Dedifferentiated amniotic fluid mesenchymal stem cell (primary cell): ENCODE measurements at regions not wholly inside any gene's neighbourhood (a gene's known extent, or its start where the extent isn't known, plus 50 kb on each side); places are given as distances from the start of the nearest gene placed in this dataset.
"Not testable (repeated sequence)": the region's sequence is repeated elsewhere in the genome, so short reads cannot be mapped to it uniquely, and the experiment has no call there.

Experiments
- DNase-seq: peaks from one replicate; pipeline ENCODE4 v3.0.0-alpha.2; 2016; ENCODE audit errors: extremely low spot score

DNA sequence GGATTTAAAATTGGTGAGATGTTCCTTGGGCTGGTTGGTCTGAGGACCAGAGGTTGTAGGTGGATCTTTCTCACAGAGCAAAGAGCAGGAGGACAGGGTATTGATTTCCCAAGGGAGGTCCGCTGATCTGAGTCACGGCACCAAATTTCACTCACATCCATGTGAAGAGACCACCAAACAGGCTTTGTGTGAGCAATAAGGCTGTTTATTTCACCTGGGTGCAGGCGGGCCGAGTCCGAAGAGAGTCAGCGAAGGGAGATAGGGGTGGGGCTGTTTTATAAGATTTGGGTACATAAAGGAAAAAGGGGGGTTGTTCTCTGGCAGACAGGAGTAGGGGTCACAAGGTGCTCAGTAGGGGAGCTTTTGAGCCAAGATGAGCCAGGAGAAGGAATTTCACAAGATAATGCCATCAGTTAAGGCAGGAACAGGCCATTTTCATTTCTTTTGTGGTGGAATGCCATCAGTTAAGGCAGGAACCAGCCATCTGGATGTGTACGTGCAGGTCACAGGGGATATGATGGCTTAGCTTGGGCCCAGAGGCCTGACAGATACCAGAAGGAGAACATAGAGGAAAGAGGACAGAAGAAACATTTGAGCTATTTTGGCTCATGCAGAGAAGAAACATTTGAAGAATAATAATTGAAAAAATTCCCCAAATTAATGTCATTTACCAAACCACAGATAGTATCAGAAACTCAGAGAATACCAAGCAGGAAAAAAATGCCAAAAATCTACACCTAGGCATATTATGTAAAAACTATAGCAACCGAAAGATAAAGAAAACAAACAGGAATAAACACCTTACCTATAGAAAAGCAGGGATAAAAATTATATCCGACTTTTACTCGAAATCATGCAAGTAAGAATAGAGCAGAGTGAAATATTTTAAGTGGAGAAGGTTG lies 585.2 kb upstream of the MDGA2 start:
- not testable (repeated sequence) for DNase-seq

DNA sequence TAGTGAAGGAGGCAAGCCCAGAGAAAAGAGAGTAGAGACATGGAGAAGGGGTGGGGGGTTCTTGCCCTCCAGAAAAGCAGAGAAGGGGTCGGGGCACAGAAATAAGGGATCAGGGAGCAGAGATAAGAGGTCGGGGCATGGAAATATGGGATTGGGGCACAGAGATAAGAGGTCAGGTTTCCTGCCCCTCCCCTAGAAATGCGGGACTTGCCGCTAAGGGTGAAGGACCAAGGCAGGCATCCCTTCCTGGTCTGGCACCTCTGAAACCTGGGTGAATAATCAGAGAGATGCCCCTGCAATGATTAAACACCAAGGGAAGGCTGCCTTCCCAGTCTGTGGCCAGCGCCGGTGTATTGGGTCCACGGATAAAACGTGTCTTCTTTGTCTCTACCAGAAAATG lies 584.5 kb upstream of the MDGA2 start:
- not testable (repeated sequence) for DNase-seq

DNA sequence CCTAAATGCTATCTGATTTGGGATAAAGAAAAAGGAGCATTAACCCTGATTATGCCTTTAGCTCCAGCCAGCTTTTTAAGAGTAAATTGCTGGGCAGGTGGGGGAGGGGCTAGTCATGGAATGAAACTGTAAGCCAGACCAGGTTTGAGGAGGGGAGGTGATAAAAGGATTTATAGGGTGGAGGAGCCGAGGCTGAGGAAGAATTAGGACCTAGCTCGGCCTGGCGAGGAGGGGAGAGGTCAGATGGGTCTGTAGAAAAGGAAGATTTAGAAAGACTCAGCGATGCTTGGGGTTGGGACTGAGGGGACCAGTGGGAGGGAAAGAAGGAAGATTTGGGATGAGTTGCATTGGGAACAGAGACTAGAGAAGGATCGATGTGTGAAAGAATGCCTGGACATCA lies 583.8 kb upstream of the MDGA2 start:
- DNase-seq = not testable (repeated sequence)

DNA sequence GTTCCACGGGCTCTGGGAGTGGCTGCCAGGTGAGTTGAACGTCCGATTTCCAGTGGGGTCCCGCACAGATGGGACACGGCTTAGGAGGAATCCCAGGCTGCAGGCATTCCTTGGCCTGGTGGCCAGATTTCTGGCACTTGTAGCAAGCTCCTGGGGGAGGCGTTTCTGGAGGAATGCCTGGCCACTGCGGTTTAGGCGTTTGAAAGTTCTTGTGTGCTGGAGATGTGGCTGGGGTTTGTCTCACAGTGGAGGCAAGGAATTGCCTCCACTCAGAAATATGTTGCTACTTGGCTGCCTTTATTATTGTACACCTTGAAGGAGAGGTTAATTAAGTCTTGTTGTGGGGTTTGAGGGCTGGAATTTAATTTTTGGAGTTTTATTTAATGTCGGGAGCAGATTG lies 583.3 kb upstream of the MDGA2 start:
- DNase-seq = not testable (repeated sequence)

DNA sequence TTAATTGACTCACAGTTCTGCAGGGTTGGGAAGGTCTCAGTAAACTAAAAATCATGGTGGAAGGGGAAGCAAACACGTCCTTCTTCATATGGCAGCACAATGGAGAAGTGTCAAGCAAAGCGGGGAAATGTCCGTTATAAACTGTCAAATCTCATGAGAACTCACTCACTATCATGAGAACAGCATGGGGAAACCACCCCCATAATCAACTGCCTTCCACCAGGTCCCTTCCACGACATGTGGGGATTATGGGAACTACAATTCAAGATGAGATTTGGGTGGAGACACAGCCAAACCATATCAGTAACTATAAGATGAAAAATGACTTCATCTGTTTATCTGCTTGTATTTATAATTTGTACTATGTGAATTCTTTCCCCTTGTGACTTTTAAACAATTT lies 577.6 kb upstream of the MDGA2 start:
- DNase-seq = no peak

DNA sequence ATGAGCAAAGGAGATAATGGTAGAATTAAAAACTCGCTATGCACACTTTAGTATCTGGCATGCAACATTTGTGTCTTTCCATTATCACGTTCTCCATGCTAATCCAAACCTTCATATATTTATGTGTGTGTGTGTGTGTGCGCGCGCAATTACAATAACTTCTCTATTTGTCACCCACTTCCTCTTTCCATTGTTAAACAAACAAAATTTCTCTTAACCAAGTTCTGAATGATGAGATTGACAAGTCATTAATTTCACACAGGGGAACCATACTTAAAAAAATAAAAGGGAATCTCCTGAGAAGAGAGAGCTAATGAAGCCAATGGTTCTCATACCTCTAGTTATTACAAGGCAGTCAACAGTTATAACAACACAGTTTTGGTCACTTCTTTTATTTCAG lies 575.9 kb upstream of the MDGA2 start:
- no peak for DNase-seq

DNA sequence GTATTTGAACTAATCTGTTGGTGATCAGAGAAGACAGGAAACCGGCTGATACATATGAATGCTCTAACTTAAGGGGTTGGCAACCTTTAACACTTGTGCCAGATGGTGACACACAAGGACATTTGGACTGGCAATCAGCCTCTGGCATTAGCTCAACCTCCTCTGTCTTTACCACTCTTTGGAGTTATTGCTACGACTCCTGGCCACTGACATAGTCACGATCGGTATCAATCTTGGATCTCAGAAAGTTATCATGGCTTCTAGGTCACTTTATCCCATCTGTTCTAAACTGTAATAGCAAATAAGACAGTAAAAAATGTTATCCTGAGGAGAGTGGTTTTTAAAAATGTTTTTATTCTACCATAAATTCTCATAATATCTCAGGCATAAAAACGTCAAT lies 575.2 kb upstream of the MDGA2 start:
- no peak for DNase-seq

DNA sequence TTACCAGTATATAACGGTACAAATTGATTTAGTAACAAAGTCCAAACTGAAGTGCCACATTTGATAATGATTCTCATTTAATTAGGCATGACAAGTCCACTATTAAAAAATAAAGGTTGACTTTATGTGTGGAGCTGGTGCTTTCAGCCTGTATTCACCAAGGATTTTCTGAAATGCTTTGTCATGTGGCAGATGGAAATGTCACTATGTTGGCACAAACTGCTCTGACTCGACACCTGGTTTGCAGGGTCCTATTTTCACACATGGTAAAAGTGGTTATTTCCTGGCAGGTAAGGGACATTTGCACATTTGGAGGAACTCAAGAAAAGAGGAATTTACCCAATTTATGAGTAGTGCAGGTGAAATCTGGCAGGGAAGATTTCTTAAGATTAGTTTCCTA lies 572.6 kb upstream of the MDGA2 start:
- no peak for DNase-seq

DNA sequence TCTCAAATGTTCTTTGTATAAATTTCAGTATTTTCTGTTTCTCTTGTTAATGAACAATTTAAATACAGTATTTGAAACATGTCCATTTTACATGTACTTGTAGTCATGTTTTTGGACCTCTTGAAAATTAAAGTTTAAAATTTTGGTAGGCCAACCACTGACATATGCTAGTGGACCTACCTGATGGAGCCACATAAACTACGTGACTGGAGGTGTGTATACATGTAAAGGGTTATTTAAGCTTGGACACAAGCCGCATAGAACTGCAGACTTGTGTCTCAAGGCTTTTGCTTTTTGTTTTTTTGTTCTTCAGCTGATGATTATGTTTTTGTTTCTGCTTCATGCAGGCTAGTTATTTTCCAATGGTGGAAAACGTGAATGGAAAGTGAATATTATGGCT lies 568.5 kb upstream of the MDGA2 start:
- DNase-seq = no peak

DNA sequence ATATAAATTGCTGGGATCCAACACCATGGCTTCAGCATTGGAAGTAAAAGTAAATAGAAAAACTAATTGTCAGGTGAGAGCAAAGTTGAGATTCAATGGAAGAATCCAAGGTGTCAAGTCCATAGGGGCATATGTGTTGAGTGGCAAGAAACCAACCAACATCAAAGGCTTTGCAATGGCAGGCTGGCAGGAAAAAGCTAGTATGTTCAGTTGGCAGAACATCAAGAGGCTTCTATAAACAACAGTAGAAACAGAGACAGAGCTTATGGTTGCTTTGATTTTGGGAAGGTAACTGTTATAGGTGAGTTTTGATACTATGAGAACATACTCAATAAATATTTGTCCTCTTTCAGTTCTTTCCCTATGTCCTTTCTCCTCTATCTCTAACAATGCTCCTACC lies 553.7 kb upstream of the MDGA2 start:
- DNase-seq = no peak

DNA sequence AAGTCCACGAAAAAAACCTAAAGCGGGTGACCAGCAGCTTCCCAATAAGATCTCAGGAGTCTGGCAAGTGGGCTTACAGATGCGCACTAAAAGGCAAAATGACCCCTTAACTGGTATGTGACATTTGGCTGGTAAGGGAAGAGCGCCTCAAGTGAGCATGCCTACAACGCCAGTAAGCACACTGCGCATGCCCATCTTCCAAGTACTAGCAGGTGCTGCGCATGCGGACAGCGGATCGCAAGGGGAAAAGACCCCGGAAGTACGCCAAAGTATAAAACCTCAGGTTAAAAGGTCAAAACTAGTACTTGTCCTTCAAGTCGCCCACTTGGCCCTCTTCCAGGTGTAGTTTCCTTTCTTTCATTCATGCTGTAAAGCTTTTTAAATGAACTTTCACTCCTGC lies 518.5 kb upstream of the MDGA2 start:
- no peak for DNase-seq

DNA sequence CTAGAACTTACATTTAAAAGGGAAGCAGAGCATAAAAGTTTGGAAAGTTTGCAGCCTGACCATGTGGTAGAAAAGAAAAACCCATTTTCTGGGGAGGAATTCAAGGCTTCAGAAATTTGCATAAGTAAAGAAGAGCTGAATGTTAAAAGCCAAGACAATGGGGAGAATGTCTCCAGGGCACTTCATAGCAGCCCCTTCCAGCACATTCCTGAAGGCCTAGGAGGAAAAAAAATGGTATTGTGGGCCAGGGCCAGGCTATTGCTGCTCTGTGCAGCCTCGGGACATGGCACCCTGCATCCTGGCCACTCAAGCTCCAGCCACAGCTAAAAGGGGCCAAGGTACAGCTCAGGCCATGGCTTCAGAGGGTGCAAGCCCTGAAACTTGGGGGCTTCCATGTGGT lies 474.2 kb upstream of the MDGA2 start:
- not testable (repeated sequence) for DNase-seq

DNA sequence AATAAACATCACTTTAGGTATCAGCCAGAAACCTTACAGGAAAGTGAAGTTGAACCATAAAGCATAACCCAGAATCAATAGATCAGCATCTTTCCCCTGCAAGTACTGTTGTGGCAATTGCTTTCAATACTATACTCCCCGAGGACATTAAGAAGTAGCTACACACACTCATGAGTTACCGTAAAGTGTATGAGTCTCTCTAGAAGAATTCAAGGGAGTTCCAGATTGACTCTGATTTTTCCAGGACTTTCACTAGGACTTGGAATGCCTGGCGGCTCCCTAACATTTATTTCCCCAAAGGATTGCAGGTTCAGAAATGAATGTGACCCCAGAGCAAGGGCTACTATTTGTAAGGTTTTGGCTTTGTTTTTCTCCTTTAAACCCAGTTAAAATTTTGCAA lies 465.4 kb upstream of the MDGA2 start:
- no peak for DNase-seq

DNA sequence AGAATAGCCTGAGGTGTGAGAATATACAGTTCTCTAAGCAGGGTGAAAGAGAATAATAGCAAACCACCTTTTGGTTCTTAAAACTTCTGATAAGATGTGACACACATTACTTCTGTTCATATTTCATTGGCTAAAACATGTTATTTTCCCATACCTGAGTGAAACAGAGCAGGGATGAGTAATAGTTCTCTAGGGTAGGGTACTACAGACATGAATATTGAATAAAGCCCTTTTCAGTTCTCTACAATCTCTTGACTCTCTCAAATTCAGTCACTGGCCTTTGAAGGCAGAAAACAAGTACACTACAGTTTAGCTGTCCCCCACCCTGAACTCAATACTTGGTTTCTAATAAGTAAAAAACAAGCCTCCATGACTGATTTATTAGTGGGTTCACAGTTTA lies 454.1 kb upstream of the MDGA2 start:
- DNase-seq = no peak

DNA sequence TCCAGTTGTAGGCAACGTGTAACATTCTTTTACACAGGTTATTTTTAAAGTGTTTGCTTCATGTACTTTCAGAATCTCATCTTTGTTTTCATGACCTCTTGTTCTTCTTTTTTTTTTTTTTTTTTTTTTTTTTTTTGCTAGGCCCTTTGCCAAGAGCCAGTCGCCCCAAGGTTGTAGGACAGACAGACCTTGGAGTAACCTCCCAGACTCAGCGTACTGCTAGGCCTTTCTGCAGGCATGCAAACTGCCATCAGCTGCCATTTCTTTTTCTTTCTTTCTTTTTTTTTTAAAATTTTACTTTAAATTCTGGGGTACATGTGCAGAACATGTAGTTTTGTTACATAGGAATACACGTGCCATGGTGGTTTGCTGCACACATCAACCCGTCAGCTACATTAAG lies 452.3 kb upstream of the MDGA2 start:
- DNase-seq = no peak

DNA sequence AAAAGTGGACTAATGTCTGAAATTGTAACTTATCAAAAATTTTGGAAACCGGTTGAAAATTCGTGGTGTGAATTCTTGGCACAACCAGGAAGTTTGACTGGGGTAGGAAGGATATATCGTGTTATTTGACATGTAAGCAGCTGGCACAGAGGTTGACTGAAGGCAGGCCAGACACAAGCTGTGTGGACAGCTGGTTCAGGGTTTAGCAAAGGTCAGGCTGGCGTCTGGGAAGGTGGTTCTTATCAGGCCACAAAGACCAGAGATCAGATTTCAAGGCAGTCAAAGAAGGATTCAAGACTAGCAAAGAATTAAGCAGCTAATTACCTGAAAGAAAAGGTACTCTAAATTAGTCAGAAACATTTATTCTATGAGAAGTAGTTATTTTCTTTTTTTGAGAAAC lies 450.2 kb upstream of the MDGA2 start:
- DNase-seq = no peak

DNA sequence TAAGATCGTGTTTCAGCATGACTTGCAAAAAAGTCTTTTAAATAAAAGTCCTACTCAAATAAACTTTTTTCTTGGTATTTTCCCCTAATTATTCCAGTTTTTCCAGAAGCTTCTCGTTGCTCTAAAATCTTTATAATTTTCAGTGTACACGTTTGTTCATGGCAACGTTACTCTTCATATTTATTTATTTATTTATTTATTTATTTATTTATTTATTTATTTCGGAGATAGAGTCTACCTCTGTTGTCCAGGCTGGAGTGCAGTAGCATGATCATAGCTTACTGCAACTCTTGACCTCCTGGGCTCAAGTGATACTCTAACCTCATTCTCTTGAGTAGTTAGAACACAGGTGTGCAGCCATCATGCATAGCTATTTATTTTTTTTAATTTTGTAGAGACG lies 438.3 kb upstream of the MDGA2 start:
- no peak for DNase-seq

DNA sequence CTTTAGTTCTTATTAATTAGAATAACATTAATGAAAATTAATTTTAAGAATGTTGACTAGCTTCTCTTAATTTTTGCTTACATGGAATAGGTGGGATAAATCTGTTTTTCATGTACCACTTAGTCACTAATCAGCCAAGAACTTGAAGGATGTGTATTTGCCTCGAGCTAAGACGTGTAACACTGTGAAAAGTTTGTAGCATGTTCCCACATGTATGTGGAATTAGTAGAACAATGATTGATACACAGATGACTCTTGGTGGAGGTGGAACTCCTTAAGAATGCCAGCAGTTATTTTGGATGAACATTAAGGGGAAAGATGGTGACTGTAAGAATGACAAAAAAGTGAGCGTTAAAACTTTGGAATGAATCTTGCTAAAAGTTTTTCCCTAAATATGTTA lies 435.7 kb upstream of the MDGA2 start:
- DNase-seq = no peak

DNA sequence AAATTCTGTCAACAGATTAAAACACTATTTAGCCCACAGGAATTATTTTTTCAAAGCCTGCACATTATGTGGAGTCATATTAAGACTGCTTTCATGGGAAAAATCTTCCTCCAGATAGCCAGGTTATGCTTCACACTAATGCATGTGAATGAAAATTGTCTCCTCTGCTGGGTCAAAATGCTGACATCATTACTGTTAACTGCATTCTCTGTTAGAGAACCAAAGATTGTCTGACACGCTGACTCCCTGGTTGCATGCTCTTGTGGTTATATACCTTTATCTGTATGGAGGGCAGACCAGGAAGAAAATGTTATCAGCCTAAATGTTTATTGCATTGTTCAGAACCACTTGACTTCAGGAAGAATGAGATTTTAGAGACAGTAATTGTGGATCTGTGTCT lies 432.2 kb upstream of the MDGA2 start:
- no peak for DNase-seq

DNA sequence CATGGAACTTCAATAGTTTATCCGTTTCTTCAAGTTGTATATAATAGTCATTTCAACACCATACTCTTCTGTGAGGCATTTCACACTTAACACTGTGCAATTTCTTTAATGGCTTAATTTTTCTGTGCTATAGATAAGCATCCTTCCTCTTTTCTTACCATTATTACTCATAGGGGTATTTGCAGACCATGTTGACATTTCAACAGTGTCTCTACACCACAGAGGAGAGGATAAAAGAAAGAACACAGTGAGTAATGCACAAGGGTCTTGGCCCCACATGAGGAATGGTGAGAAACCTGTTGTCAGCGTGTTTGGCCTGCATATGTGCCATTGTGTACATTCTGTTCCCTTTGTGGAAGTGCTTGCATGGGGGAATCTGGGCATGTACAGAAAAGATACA lies 421.5 kb upstream of the MDGA2 start:
- DNase-seq = no peak

DNA sequence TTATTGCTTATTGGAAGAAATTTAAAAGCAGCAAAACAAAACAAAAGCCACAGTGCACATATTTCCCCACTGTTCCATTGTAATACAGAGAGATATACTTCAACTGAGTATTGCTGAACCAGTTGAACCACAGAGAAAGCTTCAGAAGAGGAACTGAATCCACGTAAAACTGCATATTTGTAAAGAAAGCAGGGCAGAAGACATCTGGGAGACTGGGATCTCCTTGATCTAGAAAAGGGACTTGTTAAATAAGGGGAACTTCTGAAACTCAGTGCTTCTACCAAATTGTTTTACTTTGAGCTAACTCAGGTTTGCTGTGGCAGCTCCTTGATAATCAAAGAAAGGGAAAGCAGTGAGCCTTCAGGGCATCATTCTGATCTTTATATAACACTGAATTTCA lies 411.1 kb upstream of the MDGA2 start:
- DNase-seq = no peak

DNA sequence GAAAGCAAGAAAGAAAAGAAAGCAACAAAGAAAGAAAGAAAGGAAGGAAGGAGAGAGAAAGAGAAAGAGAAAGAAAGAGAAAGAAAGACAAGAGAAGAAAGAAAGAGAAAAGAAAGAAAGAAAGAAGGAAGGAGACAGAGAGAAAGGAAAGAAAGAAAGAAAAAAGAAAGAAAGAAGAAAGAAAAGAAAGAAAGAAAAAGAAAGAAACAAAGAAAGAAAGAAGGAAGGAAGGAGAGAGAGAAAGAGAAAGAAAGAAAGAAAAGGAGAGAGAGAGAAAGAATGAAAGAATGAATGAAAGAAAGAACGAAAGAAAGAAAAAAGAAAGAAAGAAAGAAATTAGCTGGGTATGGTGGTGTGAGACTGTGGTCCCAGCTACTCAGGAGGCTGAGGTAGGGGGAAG lies 400.1 kb upstream of the MDGA2 start:
- no peak for DNase-seq

DNA sequence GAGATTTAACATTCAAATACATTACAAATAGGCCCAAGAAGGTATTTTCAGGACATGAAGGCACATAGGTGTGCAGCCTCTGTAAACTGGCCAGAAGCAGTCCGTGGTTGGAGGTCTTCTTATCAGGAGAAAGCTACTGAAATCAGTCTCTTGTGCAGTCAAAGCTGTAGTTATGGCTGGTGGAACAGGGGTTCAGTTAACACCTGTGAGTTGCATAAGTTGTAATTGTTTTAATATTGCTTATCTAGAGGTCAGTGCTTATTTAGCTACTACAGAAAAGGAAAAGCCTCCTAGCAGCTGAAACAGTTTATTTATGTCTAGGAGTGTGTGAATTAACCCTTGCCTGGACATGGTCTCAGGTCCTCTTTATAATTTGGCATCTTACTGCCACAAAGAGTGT lies 377.6 kb upstream of the MDGA2 start:
- DNase-seq = no peak

DNA sequence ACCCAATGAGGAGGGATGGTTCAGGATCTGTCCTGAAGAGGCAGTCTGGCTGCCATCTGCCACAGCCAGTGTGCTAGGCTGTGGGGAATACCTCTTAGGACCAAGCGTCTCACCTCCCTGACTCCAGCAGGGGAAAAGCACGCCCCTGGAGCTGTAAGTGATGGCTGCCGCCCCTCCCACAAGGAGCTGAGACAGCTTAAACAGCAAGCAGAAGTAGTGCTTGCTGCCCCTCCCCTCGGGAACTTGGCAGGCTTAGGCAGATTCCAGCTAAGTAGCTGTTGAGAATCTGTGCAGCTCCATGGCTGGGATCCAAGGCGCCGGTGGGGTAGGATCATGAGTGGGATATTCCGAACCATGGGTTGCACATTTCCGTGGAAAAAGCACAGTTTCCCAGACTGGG lies 360.4 kb upstream of the MDGA2 start:
- DNase-seq = no peak
